Hepatocyte (in vitro differentiated cells): ENCODE measurements at regions not wholly inside any gene's neighbourhood (a gene's known extent, or its start where the extent isn't known, plus 50 kb on each side); places are given as distances from the start of the nearest gene placed in this dataset.
A peak's percentile ranks its signal among the peaks of the same experiment; 100 is the strongest.

Experiments
- DNase-seq: peaks from one replicate; pipeline ENCODE4 v3.0.0-alpha.2; 2016; ENCODE audit warnings: low spot score
- H2AFZ ChIP-seq: fragments of 200-600 bp; sonication (generic); 2 replicates; pipeline ENCODE4 v1.6.0; 2016; ENCODE audit warnings: antibody characterized with exemption, mild to moderate bottlenecking
- H3K27ac ChIP-seq: fragments of 200-600 bp; sonication (generic); 2 replicates; pipeline ENCODE4 v1.5.1; 2016; ENCODE audit warnings: mild to moderate bottlenecking
- H3K27me3 ChIP-seq: fragments of 200-600 bp; sonication (generic); 2 replicates; pipeline ENCODE4 v1.6.1; 2016
- H3K36me3 ChIP-seq: fragments of 200-600 bp; sonication (generic); replicated peaks from 2 replicates; pipeline ENCODE4 v1.5.1; 2016; ENCODE audit warnings: low read depth; ENCODE audit not compliant: insufficient read depth
- H3K4me1 ChIP-seq: fragments of 200-600 bp; sonication (generic); 2 replicates; pipeline ENCODE4 v1.5.1; 2016; ENCODE audit warnings: mild to moderate bottlenecking, moderate library complexity; ENCODE audit not compliant: insufficient read depth
- H3K4me2 ChIP-seq: fragments of 200-600 bp; sonication (generic); 2 replicates; pipeline ENCODE4 v1.6.0; 2016
- H3K4me3 ChIP-seq: fragments of 200-600 bp; sonication (generic); 2 replicates; pipeline ENCODE4 v1.5.1; 2016; ENCODE audit warnings: mild to moderate bottlenecking
- H3K79me2 ChIP-seq: fragments of 200-600 bp; sonication (generic); 2 replicates; pipeline ENCODE4 v1.6.0; 2017; ENCODE audit warnings: mild to moderate bottlenecking
- H3K9me2 ChIP-seq: fragments of 200-600 bp; sonication (generic); replicated peaks from 2 replicates; pipeline ENCODE4 v1.6.0; 2017; ENCODE audit warnings: mild to moderate bottlenecking; ENCODE audit not compliant: insufficient read depth
- H3K9me3 ChIP-seq: fragments of 200-600 bp; sonication (generic); 2 replicates; pipeline ENCODE4 v1.5.1; 2016; ENCODE audit warnings: low read depth, mild to moderate bottlenecking
- H4K20me1 ChIP-seq: fragments of 200-600 bp; sonication (generic); 2 replicates; pipeline ENCODE4 v1.6.0; 2016; ENCODE audit warnings: mild to moderate bottlenecking; ENCODE audit not compliant: insufficient read depth, poor library complexity, severe bottlenecking
- EZH2 ChIP-seq: fragments of 200-600 bp; sonication (generic); IDR thresholded peaks from 2 replicates; pipeline ENCODE4 v1.6.1; 2016; ENCODE audit warnings: antibody characterized with exemption, mild to moderate bottlenecking, borderline replicate concordance
- EZH2phosphoT487 ChIP-seq: fragments of 200-600 bp; sonication (generic); IDR thresholded peaks from one replicate; pipeline ENCODE4 v1.6.1; 2018; ENCODE audit warnings: antibody characterized with exemption, mild to moderate bottlenecking, low read depth, moderate library complexity; ENCODE audit not compliant: unreplicated experiment, severe bottlenecking
- WGBS: methylation state at CpG from one replicate; pipeline ENCODE4 v1.1.6; 2016; ENCODE audit warnings: low lambda C conversion rate; ENCODE audit errors: missing lambda C conversion rate; 5-methylcytosine and 5-hydroxymethylcytosine counted together
- TF ChIP-seq, protein P1 (sequence below): fragments of 200-600 bp; sonication (generic); IDR thresholded peaks from 2 replicates; pipeline ENCODE4 v1.5.1; 2016; ENCODE audit warnings: antibody characterized with exemption, mild to moderate bottlenecking; ENCODE audit not compliant: poor library complexity

DNA sequence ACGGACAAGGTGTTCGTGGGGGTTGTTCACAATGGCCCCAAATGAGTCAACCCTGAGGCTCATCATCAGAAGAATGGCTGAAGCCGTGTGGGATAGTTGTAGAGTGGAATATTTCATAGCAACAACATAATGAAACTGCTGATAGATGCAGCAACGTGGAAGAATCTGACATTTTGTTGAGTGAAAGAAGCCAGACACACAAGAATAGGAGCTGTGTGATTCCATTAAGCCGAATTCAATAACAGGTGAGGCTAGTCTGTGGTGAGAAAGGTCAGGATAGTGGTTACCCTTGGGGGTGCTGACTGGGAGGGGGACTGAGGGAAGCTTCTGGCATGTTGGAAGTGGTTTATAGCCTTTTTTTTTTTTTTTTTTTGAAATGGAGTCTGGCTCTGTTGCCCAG, 144.0 kb downstream of the SMAD6 start:
- H3K4me1 ChIP-seq: peaks cover 50% of the 10 kb centered on the region
- no peak overlapping the region for H3K4me2 ChIP-seq
- H2AFZ ChIP-seq: no peak overlapping the region
- no peaks in the 10 kb centered on the region for H3K36me3 ChIP-seq
- H3K27me3 ChIP-seq: no peaks in the 10 kb centered on the region
- no peaks in the 10 kb centered on the region for H3K9me3 ChIP-seq
- no peak overlapping the region for H3K4me3 ChIP-seq
- no peaks in the 10 kb centered on the region for H4K20me1 ChIP-seq
- TF ChIP-seq EZH2phosphoT487 (no peak), EZH2 (no peak)
- TF ChIP-seq, protein P1, sequence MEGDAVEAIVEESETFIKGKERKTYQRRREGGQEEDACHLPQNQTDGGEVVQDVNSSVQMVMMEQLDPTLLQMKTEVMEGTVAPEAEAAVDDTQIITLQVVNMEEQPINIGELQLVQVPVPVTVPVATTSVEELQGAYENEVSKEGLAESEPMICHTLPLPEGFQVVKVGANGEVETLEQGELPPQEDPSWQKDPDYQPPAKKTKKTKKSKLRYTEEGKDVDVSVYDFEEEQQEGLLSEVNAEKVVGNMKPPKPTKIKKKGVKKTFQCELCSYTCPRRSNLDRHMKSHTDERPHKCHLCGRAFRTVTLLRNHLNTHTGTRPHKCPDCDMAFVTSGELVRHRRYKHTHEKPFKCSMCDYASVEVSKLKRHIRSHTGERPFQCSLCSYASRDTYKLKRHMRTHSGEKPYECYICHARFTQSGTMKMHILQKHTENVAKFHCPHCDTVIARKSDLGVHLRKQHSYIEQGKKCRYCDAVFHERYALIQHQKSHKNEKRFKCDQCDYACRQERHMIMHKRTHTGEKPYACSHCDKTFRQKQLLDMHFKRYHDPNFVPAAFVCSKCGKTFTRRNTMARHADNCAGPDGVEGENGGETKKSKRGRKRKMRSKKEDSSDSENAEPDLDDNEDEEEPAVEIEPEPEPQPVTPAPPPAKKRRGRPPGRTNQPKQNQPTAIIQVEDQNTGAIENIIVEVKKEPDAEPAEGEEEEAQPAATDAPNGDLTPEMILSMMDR: no peak
- WGBS: 69% methylated on average over 5 of the region's 5 CpGs
- DNase-seq: no peak
- H3K9me2 ChIP-seq: no peaks in the 10 kb centered on the region
- peak overlapping the region; percentile 45 for H3K27ac ChIP-seq
- H3K79me2 ChIP-seq: peaks cover 8% of the 10 kb centered on the region

DNA sequence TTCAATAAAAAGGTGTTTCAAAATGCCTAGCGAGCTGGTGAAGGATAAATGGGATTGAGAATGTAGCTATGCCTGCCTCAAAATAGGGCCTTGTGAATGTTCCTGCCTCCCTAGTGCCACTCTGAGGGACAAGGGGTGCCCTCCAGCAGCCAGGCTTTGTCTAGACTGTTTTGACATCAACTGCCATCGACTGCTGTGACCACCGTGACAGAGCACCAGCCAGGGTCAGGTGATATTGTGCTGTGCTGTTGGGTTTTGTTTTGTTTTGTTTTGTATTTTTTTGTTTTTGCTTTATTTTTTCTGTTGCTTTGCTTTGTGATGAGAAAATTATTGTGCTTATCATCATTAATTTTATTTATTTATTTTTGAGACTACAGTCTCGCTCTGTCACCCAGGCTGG, 144.8 kb downstream of the SMAD6 start:
- no peaks in the 10 kb centered on the region for H3K9me3 ChIP-seq
- no peaks in the 10 kb centered on the region for H3K9me2 ChIP-seq
- H3K4me2 ChIP-seq: no peak overlapping the region
- peaks cover 46% of the 10 kb centered on the region for H3K4me1 ChIP-seq
- no peaks in the 10 kb centered on the region for H3K36me3 ChIP-seq
- no peak overlapping the region for H2AFZ ChIP-seq
- peaks cover 8% of the 10 kb centered on the region for H3K79me2 ChIP-seq
- H3K27me3 ChIP-seq: no peaks in the 10 kb centered on the region
- no peak overlapping the region for H3K27ac ChIP-seq
- no peak overlapping the region for H3K4me3 ChIP-seq
- no peaks in the 10 kb centered on the region for H4K20me1 ChIP-seq
- DNase-seq: no peak
- TF ChIP-seq, protein P1: no peak
- TF ChIP-seq EZH2: no peak
- TF ChIP-seq EZH2phosphoT487: no peak
- 91% methylated on average over 4 of the region's 4 CpGs for WGBS

DNA sequence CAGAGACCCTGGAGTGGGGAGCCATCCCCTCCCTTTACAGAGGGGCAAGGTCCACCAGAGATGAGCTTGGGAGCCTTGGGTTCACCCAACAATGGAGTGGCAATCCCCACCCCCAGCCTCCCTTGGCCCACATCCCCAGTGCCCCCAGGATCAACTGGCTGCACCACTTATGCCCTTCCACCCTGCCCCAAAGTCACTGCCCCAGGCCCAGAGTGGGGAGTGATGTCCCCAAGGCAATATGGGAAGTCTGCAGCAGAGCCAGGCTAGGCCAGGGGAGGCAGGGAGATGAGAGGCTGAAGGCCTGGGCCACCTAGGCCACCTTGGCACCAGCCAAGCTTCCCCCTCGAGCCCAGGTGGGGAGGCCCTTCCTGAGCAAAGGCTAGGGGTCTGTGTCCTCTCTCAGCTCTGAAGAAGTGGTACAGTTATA, 145.5 kb downstream of the SMAD6 start:
- TF ChIP-seq, protein P1: no peak
- TF ChIP-seq EZH2 (no peak), EZH2phosphoT487 (no peak)
- peaks cover 49% of the 10 kb centered on the region for H3K4me1 ChIP-seq
- H3K79me2 ChIP-seq: peaks cover 8% of the 10 kb centered on the region
- 93% methylated on average over 1 of the region's 1 CpG for WGBS
- H3K9me3 ChIP-seq: no peaks in the 10 kb centered on the region
- H3K4me3 ChIP-seq: no peak overlapping the region
- H3K9me2 ChIP-seq: no peaks in the 10 kb centered on the region
- no peak overlapping the region for H2AFZ ChIP-seq
- no peaks in the 10 kb centered on the region for H3K27me3 ChIP-seq
- no peaks in the 10 kb centered on the region for H4K20me1 ChIP-seq
- DNase-seq: no peak
- H3K36me3 ChIP-seq: no peaks in the 10 kb centered on the region
- no peak overlapping the region for H3K4me2 ChIP-seq
- no peak overlapping the region for H3K27ac ChIP-seq

DNA sequence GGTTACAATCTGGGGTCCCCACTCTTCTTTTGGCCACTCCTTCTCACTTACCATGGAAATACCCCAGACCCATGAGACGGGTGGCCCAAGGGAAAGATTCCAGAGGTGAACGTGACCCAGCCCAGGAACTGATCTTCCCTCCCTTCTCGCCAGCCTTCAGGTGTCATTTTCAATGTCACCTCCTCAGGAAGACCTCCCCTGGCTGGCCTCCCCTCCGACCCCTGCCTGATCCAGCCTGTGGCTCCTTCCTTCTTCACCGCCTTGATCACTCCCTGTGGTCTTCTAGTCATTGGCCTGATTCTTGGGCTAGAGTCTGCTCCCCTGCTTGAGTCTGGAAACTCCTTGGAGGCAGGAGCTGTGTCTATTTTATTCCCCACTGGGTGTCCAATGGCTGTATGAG, 146.1 kb downstream of the SMAD6 start:
- Histone ChIP-seq H2AFZ (no peak overlapping the region), H3K36me3 (no peaks in the 10 kb centered on the region), H3K4me2 (no peak overlapping the region), H3K9me2 (no peaks in the 10 kb centered on the region), H3K9me3 (no peaks in the 10 kb centered on the region), H3K79me2 (peaks cover 8% of the 10 kb centered on the region), H3K4me3 (no peak overlapping the region), H3K27me3 (no peaks in the 10 kb centered on the region), H4K20me1 (no peaks in the 10 kb centered on the region), H3K27ac (no peak overlapping the region), H3K4me1 (peaks cover 47% of the 10 kb centered on the region)
- TF ChIP-seq, protein P1: no peak
- TF ChIP-seq EZH2phosphoT487: no peak
- TF ChIP-seq EZH2: no peak
- WGBS: 95% methylated on average over 5 of the region's 5 CpGs
- no peak for DNase-seq
